HCT116 (cell line): ENCODE measurements at regions not wholly inside any gene's neighbourhood (a gene's known extent, or its start where the extent isn't known, plus 50 kb on each side); places are given as distances from the start of the nearest gene placed in this dataset.

ENCODE experiments used
- ATAC-seq: fragments of 200-7000 bp; cut with Tn5 transposase; 2 replicates; pipeline ENCODE4 v1.9.1; 2020; ENCODE audit warnings: mild to moderate bottlenecking, moderate library complexity
- BruUV-seq: library from RNA; stranded (reverse); fragments of 400-500 nt; replicated peaks from 2 replicates; lab custom pipeline; 2021; lab: Mats Ljungman, UMichigan
- CTCF ChIA-PET: fragments of 300-600 bp; sonication (Branson Sonifier 250); formaldehyde crosslinking; loops from one replicate; lab custom pipeline; 2021; ENCODE audit warnings: antibody characterized with exemption; lab: Charles Lee
- POLR2A ChIA-PET: fragments of 300-600, 350-600 bp; sonication (Branson Sonifier 250); formaldehyde crosslinking; loops from one replicate; lab custom pipeline; 2021; ENCODE audit warnings: antibody characterized with exemption; lab: Charles Lee
- RAD21 ChIA-PET, 2 experiments: fragments of 300-600 bp; sonication (Branson Sonifier 250); formaldehyde crosslinking; loops; one replicate each; lab custom pipeline; 2023; ENCODE audit warnings: low total read pairs in 2 of 2; ENCODE audit not compliant: uncharacterized antibody in 2 of 2, unreplicated experiment in 2 of 2, low non-redundant PET in 1 of 2; lab: Charles Lee
- DNase-seq: peaks from one replicate; pipeline ENCODE4 v3.0.0-alpha.2; 2010; ENCODE audit warnings: low read depth, low spot score
- H2AFZ ChIP-seq: fragments of 200-600 bp; shearing (Covaris generic), sonication (generic); 2 replicates; pipeline ENCODE4 v1.6.1; 2017; ENCODE audit warnings: low read depth, mixed run types, mixed read lengths, antibody characterized with exemption, low read length; ENCODE audit not compliant: poor library complexity, severe bottlenecking
- H3K27ac ChIP-seq: 2 replicates; pipeline ENCODE4 v1.5.1; 2012; ENCODE audit warnings: low read depth, low read length
- H3K27me3 ChIP-seq: fragments of 200-600 bp; sonication (generic); 2 replicates; pipeline ENCODE4 v1.6.1; 2016; ENCODE audit warnings: mixed run types, low read length, mixed read lengths; ENCODE audit not compliant: insufficient read depth
- H3K36me3 ChIP-seq, 2 experiments: fragments of 200-500 bp in 1 of 2; fragments of 200-600 bp in 1 of 2; sonication (Bioruptor generic) in 1 of 2; sonication (generic) in 1 of 2; 2 replicates each; pipeline versions ENCODE4 v1.5.1 to v1.6.1; 2014 to 2016; ENCODE audit warnings: low read length in 2 of 2, inconsistent platforms in 1 of 2, mixed read lengths in 1 of 2, mixed run types in 1 of 2; ENCODE audit not compliant: insufficient read depth in 2 of 2, control insufficient read depth in 1 of 2
- H3K4me1 ChIP-seq, 2 experiments: fragments of 200-600 bp in 1 of 2; sonication (generic) in 1 of 2; 2 replicates each; pipeline versions ENCODE4 v1.5.1 to v1.6.1; 2012 to 2017; ENCODE audit warnings: low read length in 2 of 2, inconsistent platforms in 1 of 2, mild to moderate bottlenecking in 1 of 2, mixed read lengths in 1 of 2, mixed run types in 1 of 2, moderate library complexity in 1 of 2; ENCODE audit not compliant: insufficient read depth in 2 of 2, control insufficient read depth in 1 of 2
- H3K4me2 ChIP-seq: fragments of 200-600 bp; sonication (generic); 2 replicates; pipeline ENCODE4 v1.6.1; 2017; ENCODE audit warnings: mixed run types, low read length, mixed read lengths
- H3K4me3 ChIP-seq, 2 experiments: fragments of 200-600 bp in 1 of 2; sonication (generic) in 1 of 2; replicated peaks in 1 of 2; 2 replicates each; pipeline ENCODE4 v1.5.1; 2011 to 2016; ENCODE audit warnings: low read length in 2 of 2, control low read depth in 1 of 2, low read depth in 1 of 2, mild to moderate bottlenecking in 1 of 2, mixed read lengths in 1 of 2, mixed run types in 1 of 2
- H3K79me2 ChIP-seq: fragments of 200-600 bp; sonication (generic); 2 replicates; pipeline ENCODE4 v1.6.1; 2017; ENCODE audit warnings: mild to moderate bottlenecking, mixed run types, low read length, moderate library complexity, mixed read lengths; ENCODE audit not compliant: insufficient read depth
- H3K9ac ChIP-seq: fragments of 200-600 bp; sonication (generic); 2 replicates; pipeline ENCODE4 v1.6.1; 2016; ENCODE audit warnings: low read length, mixed read lengths
- H3K9me2 ChIP-seq: fragments of 200-600 bp; sonication (generic), shearing (Covaris generic); 2 replicates; pipeline ENCODE4 v1.6.1; 2017; ENCODE audit warnings: mixed run types, mild to moderate bottlenecking, moderate library complexity; ENCODE audit not compliant: insufficient read depth
- H3K9me3 ChIP-seq, 2 experiments: fragments of 200-500 bp in 1 of 2; fragments of 200-600 bp in 1 of 2; sonication (Bioruptor generic) in 1 of 2; sonication (generic) in 1 of 2; 2 replicates each; pipeline ENCODE4 v1.6.1; 2014 to 2017; ENCODE audit warnings: low read length in 2 of 2, mixed read lengths in 2 of 2, inconsistent platforms in 1 of 2, low read depth in 1 of 2, mild to moderate bottlenecking in 1 of 2, mixed run types in 1 of 2, moderate library complexity in 1 of 2; ENCODE audit not compliant: control insufficient read depth in 1 of 2, insufficient read depth in 1 of 2
- H4K20me1 ChIP-seq: fragments of 200-600 bp; sonication (generic), shearing (Covaris generic); 2 replicates; pipeline ENCODE4 v1.6.1; 2017; ENCODE audit warnings: mixed run types, mild to moderate bottlenecking, moderate library complexity; ENCODE audit not compliant: insufficient read depth
- CTCF ChIP-seq, 3 experiments: fragments of 200-600 bp in 1 of 3; sonication (generic) in 1 of 3; IDR thresholded peaks in 2 of 3; conservative IDR thresholded peaks in 1 of 3; 2 replicates each; pipeline ENCODE4 v1.5.1; 2012 to 2017; ENCODE audit warnings: low read depth in 2 of 3, low read length in 2 of 3, antibody characterized with exemption in 1 of 3, borderline replicate concordance in 1 of 3, control low read depth in 1 of 3, mild to moderate bottlenecking in 1 of 3, mixed read lengths in 1 of 3, mixed run types in 1 of 3, moderate library complexity in 1 of 3; ENCODE audit not compliant: insufficient read depth in 1 of 3
- EGR1 ChIP-seq: IDR thresholded peaks from 2 replicates; pipeline ENCODE4 v1.6.1; 2012; ENCODE audit warnings: low read depth
- EZH2 ChIP-seq: fragments of 200-600 bp; sonication (generic); IDR thresholded peaks from 2 replicates; pipeline ENCODE4 v1.6.1; 2017; ENCODE audit warnings: antibody characterized with exemption, mixed run types
- EZH2phosphoT487 ChIP-seq: fragments of 200-600 bp; IDR thresholded peaks from 2 replicates; pipeline ENCODE4 v1.6.1; 2018; ENCODE audit warnings: antibody characterized with exemption, borderline replicate concordance
- JUND ChIP-seq: IDR thresholded peaks from 2 replicates; pipeline ENCODE4 v1.6.1; 2012
- MAX ChIP-seq: IDR thresholded peaks from 2 replicates; pipeline ENCODE4 v1.6.1; 2012
- POLR2AphosphoS5 ChIP-seq: IDR thresholded peaks from 2 replicates; pipeline ENCODE4 v1.6.1; 2011; ENCODE audit warnings: mild to moderate bottlenecking, low read depth, low read length, moderate library complexity
- RAD21 ChIP-seq: IDR thresholded peaks from 2 replicates; pipeline ENCODE4 v1.6.1; 2012; ENCODE audit warnings: low read depth, mild to moderate bottlenecking
- REST ChIP-seq: IDR thresholded peaks from 2 replicates; pipeline ENCODE4 v1.6.1; 2012; ENCODE audit warnings: low read depth
- SIN3A ChIP-seq: IDR thresholded peaks from 2 replicates; pipeline ENCODE4 v1.6.1; 2012; ENCODE audit warnings: low read depth
- SP1 ChIP-seq: IDR thresholded peaks from 2 replicates; pipeline ENCODE4 v1.6.1; 2012; ENCODE audit warnings: low read depth
- SRF ChIP-seq: IDR thresholded peaks from 2 replicates; pipeline ENCODE4 v1.6.1; 2012; ENCODE audit warnings: low read depth
- YY1 ChIP-seq: IDR thresholded peaks from 2 replicates; pipeline ENCODE4 v1.6.1; 2011; ENCODE audit warnings: low read length, low read depth, moderate library complexity, mild to moderate bottlenecking; ENCODE audit not compliant: insufficient replicate concordance; ENCODE audit errors: extremely low read depth
- ZBTB33 ChIP-seq: IDR thresholded peaks from 2 replicates; pipeline ENCODE4 v1.6.1; 2011; ENCODE audit warnings: mild to moderate bottlenecking, low read length, moderate library complexity; ENCODE audit not compliant: insufficient replicate concordance; ENCODE audit errors: extremely low read depth
- ZFX ChIP-seq: fragments of 450-650 bp; IDR thresholded peaks from 2 replicates; pipeline ENCODE4 v1.6.1; 2017
- ZNF274 ChIP-seq: fragments of 200-500 bp; sonication (Bioruptor generic); IDR thresholded peaks from 2 replicates; pipeline ENCODE4 v1.6.1; 2014; ENCODE audit warnings: mild to moderate bottlenecking, low read depth, low read length, inconsistent platforms
- intact Hi-C: fragments of 100-400 bp; cut with micrococcal nuclease; formaldehyde crosslinking; loops from 2 replicates; pipeline ENCODE4 v1.10.0; 2022

GRCh38 chr4:148770848-148771247, 328.6 kb upstream of the NR3C2 start:
- CTCF ChIA-PET, result no interaction called here
- H3K9me3 ChIP-seq, result no peaks in the 10 kb centered on the region
- no peak overlapping the region for H3K4me3 ChIP-seq
- POLR2A ChIA-PET, result no interaction called here
- H3K4me1 ChIP-seq, result no peaks in the 10 kb centered on the region
- no peak overlapping the region for H3K9ac ChIP-seq
- TF ChIP-seq EGR1 (no peak), EZH2 (no peak), ZNF274 (no peak), RAD21 (no peak), ZFX (no peak), ZBTB33 (no peak), SRF (no peak), JUND (no peak), SIN3A (no peak), SP1 (no peak), REST (no peak), EZH2phosphoT487 (no peak), YY1 (no peak), POLR2AphosphoS5 (no peak), MAX (no peak), CTCF (IDR thresholded peaks at IDR 0.05 in 2 of 3, conservative IDR thresholded peaks at IDR 0.05 in 1 of 3; ENCODE audit: borderline replicate concordance in 1 of 3, insufficient read depth in 1 of 3, low read depth in 2 of 3, low read length in 2 of 3) (no peak)
- H3K9me2 ChIP-seq, result no peaks in the 10 kb centered on the region
- no peak overlapping the region for H2AFZ ChIP-seq
- RAD21 ChIA-PET, result no interaction called here
- intact Hi-C loops, result no loop called here
- H3K27me3 ChIP-seq, result no peaks in the 10 kb centered on the region
- H3K4me2 ChIP-seq, result no peak overlapping the region
- H3K79me2 ChIP-seq, result no peaks in the 10 kb centered on the region
- no peaks in the 10 kb centered on the region for H3K36me3 ChIP-seq
- no peaks in the 10 kb centered on the region for H4K20me1 ChIP-seq
- no TSS peak for BruUV-seq
- no peak overlapping the region for H3K27ac ChIP-seq
- ATAC-seq (no peak), DNase-seq (no peak)
